ENCODE measurements at regions not wholly inside any gene's neighbourhood (a gene's known extent, or its start where the extent isn't known, plus 50 kb on each side); places are given as distances from the start of the nearest gene placed in this dataset.

DNA sequence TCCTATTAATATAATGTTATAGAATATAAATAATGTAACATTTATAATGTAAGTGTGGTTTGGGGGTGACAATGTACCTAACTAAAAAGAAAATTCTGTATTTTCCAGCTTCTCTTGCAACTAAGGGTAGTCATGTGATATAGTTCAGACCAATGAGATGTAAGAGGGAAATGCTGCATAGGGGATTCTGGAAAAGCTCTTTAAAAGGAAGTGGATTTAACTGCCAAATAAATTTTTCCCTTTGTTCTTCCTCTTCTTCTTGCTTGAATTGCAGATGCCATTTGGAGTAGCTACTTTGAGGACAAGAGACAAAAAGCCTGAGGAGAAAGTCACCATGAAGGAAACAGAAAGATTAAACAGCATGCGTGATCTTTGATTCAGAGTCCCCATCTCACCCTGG lies 194.3 kb downstream of the PTEN start:
- no peak for TF ChIP-seq ZFX (IDR thresholded peaks at IDR 0.05; ENCODE audit: borderline replicate concordance)
- TF ChIP-seq, protein P1, sequence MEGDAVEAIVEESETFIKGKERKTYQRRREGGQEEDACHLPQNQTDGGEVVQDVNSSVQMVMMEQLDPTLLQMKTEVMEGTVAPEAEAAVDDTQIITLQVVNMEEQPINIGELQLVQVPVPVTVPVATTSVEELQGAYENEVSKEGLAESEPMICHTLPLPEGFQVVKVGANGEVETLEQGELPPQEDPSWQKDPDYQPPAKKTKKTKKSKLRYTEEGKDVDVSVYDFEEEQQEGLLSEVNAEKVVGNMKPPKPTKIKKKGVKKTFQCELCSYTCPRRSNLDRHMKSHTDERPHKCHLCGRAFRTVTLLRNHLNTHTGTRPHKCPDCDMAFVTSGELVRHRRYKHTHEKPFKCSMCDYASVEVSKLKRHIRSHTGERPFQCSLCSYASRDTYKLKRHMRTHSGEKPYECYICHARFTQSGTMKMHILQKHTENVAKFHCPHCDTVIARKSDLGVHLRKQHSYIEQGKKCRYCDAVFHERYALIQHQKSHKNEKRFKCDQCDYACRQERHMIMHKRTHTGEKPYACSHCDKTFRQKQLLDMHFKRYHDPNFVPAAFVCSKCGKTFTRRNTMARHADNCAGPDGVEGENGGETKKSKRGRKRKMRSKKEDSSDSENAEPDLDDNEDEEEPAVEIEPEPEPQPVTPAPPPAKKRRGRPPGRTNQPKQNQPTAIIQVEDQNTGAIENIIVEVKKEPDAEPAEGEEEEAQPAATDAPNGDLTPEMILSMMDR (IDR thresholded peaks at IDR 0.05), result no peak
- no peak overlapping the region for H3K27ac ChIP-seq

DNA sequence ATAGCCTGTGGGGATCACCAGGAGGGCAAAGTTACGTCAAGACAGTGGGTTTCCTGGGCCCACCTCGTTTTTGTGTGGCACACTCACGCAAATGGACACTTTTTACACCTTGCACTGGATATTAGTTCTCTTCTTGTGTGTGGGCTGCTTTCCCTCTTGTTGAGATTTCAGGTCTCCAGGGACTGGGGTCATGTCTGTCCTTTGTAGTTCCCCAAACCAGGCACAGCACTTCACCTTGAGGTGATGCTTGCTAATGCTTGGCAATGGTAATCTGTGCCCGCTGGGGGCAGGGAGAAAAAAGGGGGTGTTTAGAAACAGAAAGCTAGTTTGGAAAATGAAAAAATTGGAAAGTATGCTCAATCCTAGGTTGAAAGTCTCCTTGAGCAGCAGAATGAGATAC lies 195.3 kb downstream of the PTEN start:
- TF ChIP-seq, protein P1 (IDR thresholded peaks at IDR 0.05), result no peak
- TF ChIP-seq ZFX (IDR thresholded peaks at IDR 0.05; ENCODE audit: borderline replicate concordance), result no peak
- no peak overlapping the region for H3K27ac ChIP-seq

DNA sequence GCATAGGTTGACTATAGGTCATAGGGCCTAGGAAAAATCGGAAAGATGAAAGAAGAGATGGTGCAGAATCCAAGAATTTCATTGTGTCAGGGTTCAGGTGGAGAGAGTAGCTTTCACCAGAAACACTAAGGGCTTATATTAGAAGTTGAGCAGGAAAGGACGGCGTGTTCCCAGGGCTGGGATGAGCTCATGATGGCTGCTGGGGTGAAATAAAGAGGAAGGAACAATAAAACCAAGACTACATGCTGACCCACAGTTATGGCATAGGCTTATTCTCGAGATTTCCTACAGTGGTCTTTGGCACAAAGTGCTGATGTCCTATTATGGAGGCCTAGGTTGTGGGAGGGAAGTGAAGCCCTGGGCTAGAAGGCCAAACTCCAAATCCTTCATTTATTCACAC lies 195.8 kb downstream of the PTEN start:
- H3K27ac ChIP-seq, result no peak overlapping the region

DNA sequence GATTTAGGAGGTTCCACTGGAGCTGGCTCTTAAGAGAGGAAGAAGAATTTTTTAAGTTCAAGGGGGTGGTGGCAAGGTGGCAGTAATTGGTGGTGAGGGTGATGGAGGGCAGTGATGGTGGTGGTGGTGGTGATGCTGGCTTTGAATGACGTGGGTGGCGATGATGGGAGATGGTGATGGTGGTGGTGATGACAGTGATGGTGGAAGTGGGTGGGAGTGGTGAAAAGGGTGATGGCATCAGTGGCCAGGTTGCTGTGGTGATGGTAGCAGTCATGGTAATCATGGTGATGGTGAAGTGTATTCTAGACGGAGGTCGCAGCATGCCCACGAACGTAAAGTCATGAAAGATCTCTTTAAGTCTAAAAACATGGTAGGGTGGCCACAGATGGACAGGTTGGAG lies 197.3 kb downstream of the PTEN start:
- TF ChIP-seq, protein P1 (IDR thresholded peaks at IDR 0.05), result no peak
- no peak for TF ChIP-seq ZFX (IDR thresholded peaks at IDR 0.05; ENCODE audit: borderline replicate concordance)
- H3K27ac ChIP-seq, result no peak overlapping the region

More for the DNA sequence above, 195.8 kb downstream of the PTEN start:
- no peak for TF ChIP-seq ZFX (IDR thresholded peaks at IDR 0.05; ENCODE audit: borderline replicate concordance)
- TF ChIP-seq, protein P1 (IDR thresholded peaks at IDR 0.05), result no peak

DNA sequence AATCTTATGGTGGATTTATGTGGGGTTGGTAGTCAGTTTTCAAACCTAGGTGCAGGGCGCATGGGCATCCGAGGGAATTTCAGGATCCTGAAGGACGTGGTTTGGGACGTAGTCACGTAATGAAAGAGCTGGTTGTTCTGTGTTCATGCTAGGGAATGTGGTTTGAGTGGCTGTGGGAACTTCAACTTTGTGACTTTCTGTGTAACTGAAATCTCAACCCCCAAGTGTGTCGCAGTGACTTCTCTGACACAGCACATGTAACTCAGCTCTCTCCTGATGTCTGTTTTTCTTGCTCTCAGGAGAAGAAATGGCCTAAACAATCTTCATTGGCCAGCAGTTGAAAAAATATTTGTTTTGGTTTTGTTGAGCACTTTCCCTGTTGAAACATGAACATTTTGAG lies 199.0 kb downstream of the PTEN start:
- no peak overlapping the region for H3K27ac ChIP-seq
- TF ChIP-seq, protein P1 (IDR thresholded peaks at IDR 0.05), result no peak
- no peak for TF ChIP-seq ZFX (IDR thresholded peaks at IDR 0.05; ENCODE audit: borderline replicate concordance)

DNA sequence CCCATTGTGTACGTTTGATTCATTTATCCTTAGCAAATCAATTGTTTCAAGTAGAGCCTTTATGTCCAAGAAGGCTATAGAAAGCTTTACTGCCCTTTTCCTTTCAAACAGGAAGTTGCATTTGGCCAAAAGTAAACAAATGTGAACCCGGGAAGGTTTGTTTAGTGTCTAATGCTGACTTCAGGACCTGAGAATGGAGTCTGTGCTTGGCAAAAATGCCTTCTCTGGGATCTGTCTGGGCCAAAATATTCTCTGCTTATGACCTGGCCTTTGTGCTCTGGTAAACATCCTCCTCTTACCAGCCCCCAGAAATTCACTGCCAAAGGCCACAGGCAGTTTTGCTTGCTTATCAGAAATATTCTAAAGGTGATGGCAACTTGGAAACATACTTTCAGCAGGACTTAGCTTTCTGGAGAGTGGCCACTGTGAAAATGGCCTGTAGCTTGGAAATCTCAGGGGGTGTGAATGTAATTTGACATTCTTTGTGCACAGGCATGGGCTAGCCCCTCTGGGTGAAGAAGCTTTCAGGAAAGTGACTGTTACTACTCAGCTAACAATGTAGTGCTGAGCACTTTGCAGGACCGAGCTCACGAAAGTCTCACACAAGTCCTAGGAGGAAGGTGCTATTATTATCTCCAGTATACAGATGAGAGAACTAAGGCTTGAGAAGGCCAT lies 199.5 kb downstream of the PTEN start:
- no peak for TF ChIP-seq ZFX (IDR thresholded peaks at IDR 0.05; ENCODE audit: borderline replicate concordance)
- TF ChIP-seq, protein P1 (IDR thresholded peaks at IDR 0.05), result no peak
- no peak overlapping the region for H3K27ac ChIP-seq

DNA sequence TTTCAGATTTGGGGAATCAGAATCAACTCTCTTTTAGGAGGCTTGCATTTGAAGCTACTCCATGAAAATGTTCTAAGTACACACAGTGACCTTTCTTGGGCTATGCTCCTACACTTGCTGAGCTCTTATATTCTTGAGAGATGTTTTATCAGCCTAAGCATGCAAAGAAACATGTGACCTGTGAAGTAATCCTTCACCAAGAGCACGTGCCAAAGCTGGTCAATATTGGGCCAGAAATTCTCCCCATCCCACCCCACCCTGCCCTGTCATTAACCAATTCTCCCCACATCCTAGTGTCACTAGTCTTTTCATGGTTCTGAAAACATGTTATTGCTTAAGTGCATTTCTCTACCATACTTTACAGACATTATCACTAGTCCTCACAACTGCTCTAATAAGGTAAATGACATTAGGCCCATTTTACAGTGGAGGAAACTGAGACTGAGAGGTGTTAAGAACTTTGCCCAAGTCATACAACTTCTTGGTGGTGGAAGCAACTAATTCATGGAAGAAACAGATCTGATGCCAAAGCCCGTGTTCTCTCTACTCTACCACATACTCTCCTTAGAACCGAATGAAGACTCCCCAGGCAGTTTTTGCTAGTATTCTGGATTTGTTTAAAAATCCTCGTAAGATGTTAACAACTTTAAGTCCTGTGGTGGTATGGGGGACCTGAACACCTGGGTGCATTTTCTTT lies 200.6 kb downstream of the PTEN start:
- no peak for TF ChIP-seq ZFX (IDR thresholded peaks at IDR 0.05; ENCODE audit: borderline replicate concordance)
- TF ChIP-seq, protein P1 (IDR thresholded peaks at IDR 0.05), result no peak
- no peak overlapping the region for H3K27ac ChIP-seq

All from 22Rv1 (cell line).